ENCODE measurements at regions not wholly inside any gene's neighbourhood (a gene's known extent, or its start where the extent isn't known, plus 50 kb on each side); places are given as distances from the start of the nearest gene placed in this dataset.
"Not testable (repeated sequence)": the region's sequence is repeated elsewhere in the genome, so short reads cannot be mapped to it uniquely, and the experiment has no call there.

GRCh38 chr15:75114796-75115195 lies 86.9 kb upstream of the C15orf39 start:
- H3K4me3 Mint-ChIP-seq = no peak overlapping the region
- no peak for DNase-seq (ENCODE audit: low spot score)
- H3K4me3 ChIP-seq = no peak overlapping the region
- TF ChIP-seq STAT1 (IDR thresholded peaks at IDR 0.05; ENCODE audit: unreplicated experiment) (no peak), ZNF462 (CRISPR knock-in tag; IDR thresholded peaks at IDR 0.05) (no peak), NANOG (IDR thresholded peaks at IDR 0.05; ENCODE audit: borderline replicate concordance) (no peak), POLR2AphosphoS5 (IDR thresholded peaks at IDR 0.05; ENCODE audit: low read depth) (no peak), ZNF114 (CRISPR knock-in tag; IDR thresholded peaks at IDR 0.05) (no peak), ETS1 (IDR thresholded peaks at IDR 0.05) (no peak), CREB1 (CRISPR knock-in tag; IDR thresholded peaks at IDR 0.05; ENCODE audit: low read depth) (no peak), ZNF331 (CRISPR knock-in tag; IDR thresholded peaks at IDR 0.05; ENCODE audit: low read depth) (no peak), REST (IDR thresholded peaks at IDR 0.05; ENCODE audit: unreplicated experiment) (no peak)
- no peaks in the 10 kb centered on the region for H3K27me3 ChIP-seq (ENCODE audit: insufficient read depth)
- no peaks in the 10 kb centered on the region for H3K79me2 ChIP-seq (replicated peaks; ENCODE audit: insufficient read depth)
- no peaks in the 10 kb centered on the region for H3K4me1 ChIP-seq (ENCODE audit: insufficient read depth)
- no peak overlapping the region for H2AFZ ChIP-seq
- no peaks in the 10 kb centered on the region for H4K20me1 ChIP-seq (replicated peaks; ENCODE audit: insufficient read depth)
- no peak overlapping the region for H3K27ac ChIP-seq (ENCODE audit: low read depth)
- peaks cover 6% of the 10 kb centered on the region; the same call in 2 of the 3 replicates for H3K36me3 Mint-ChIP-seq (ENCODE audit: low read depth)
- no peaks in the 10 kb centered on the region for H3F3A ChIP-seq (replicated peaks; ENCODE audit: low read depth)
- no peaks in the 10 kb centered on the region for H3K36me3 ChIP-seq (ENCODE audit: insufficient read depth)
- no peak for ATAC-seq
- H3K27ac Mint-ChIP-seq = no peak overlapping the region
- H3K4me2 ChIP-seq = no peak overlapping the region
- peaks cover 14% of the 10 kb centered on the region; the same call in 2 of the 3 replicates for H3K9me3 Mint-ChIP-seq
- peaks cover 14% of the 10 kb centered on the region for H3K27me3 Mint-ChIP-seq (ENCODE audit: insufficient read depth, low read depth, poor library complexity)
- 0 out of 3 replicates have a peak, but pooled peaks cover 4% of the 10 kb centered on the region for H3K4me1 Mint-ChIP-seq
- H3K9me2 ChIP-seq (ENCODE audit: insufficient read depth) = 0 out of 2 replicates have a peak, but pooled peaks cover 3% of the 10 kb centered on the region

- H3K4me2 ChIP-seq; H3K4me3 Mint-ChIP-seq; H3K9me2 ChIP-seq (ENCODE audit: insufficient read depth); H4K20me1 ChIP-seq (replicated peaks; ENCODE audit: insufficient read depth); ATAC-seq; H3F3A ChIP-seq (replicated peaks; ENCODE audit: low read depth); DNase-seq (ENCODE audit: low spot score); H3K4me1 ChIP-seq (ENCODE audit: insufficient read depth); H3K4me1 Mint-ChIP-seq; H3K27ac Mint-ChIP-seq; H3K36me3 ChIP-seq (ENCODE audit: insufficient read depth); H3K79me2 ChIP-seq (replicated peaks; ENCODE audit: insufficient read depth); H3K36me3 Mint-ChIP-seq (ENCODE audit: low read depth); H3K4me3 ChIP-seq; H3K27ac ChIP-seq (ENCODE audit: low read depth); H3K27me3 ChIP-seq (ENCODE audit: insufficient read depth); H2AFZ ChIP-seq: not testable (repeated sequence)
- Mint-ChIP-seq H3K27me3 (ENCODE audit: insufficient read depth, low read depth, poor library complexity) (peaks cover 12% of the 10 kb centered on the region), H3K9me3 (peaks cover 14% of the 10 kb centered on the region; the same call in 2 of the 3 replicates)
These were observed 86.2 kb upstream of the C15orf39 start for GRCh38 chr15:75115411-75115913.
